Adrenal gland (tissue), 9 donors: ENCODE measurements at regions not wholly inside any gene's neighbourhood (a gene's known extent, or its start where the extent isn't known, plus 50 kb on each side); places are given as distances from the start of the nearest gene placed in this dataset.
"Not testable (repeated sequence)": the region's sequence is repeated elsewhere in the genome, so short reads cannot be mapped to it uniquely, and the experiment has no call there.

Experiments used
- DNase-seq, 7 donors: peaks; one replicate each; pipeline ENCODE4 v3.0.0-alpha.2; 2019 to 2020
- H3K27ac ChIP-seq, 5 donors: fragments of 200-600 bp; sonication (generic) in 4 of 5; 1 replicate in 3 of 5; 2 replicates in 2 of 5; pipeline versions ENCODE4 v1.5.1 to v1.8.0; 2016 to 2020; ENCODE audit warnings: mild to moderate bottlenecking in 1 of 5
- H3K27me3 ChIP-seq: fragments of 200-600 bp; 2 replicates; pipeline ENCODE4 v1.8.0; 2021
- H3K36me3 ChIP-seq, 2 donors: fragments of 200-600 bp; replicated peaks in 1 of 2; 1 replicate in 1 of 2; 2 replicates in 1 of 2; pipeline versions ENCODE4 v1.5.1 to v1.8.0; 2018 to 2022
- H3K4me1 ChIP-seq, 2 donors: fragments of 200-600 bp; replicated peaks in 1 of 2; 1 replicate in 1 of 2; 2 replicates in 1 of 2; pipeline versions ENCODE4 v1.5.1 to v1.8.0; 2018 to 2021
- H3K4me3 ChIP-seq, 4 donors: fragments of 200-600 bp; sonication (generic) in 3 of 4; one replicate each; pipeline ENCODE4 v1.5.1; 2016 to 2018
- H3K9me3 ChIP-seq, 3 donors: fragments of 200-600 bp; sonication (generic) in 1 of 3; replicated peaks in 1 of 3; 1 replicate in 2 of 3; 2 replicates in 1 of 3; pipeline versions ENCODE4 v1.5.1 to v1.8.0; 2016 to 2021
- POLR2A ChIP-seq, 2 donors: fragments of 450-650 bp; IDR thresholded peaks; one replicate each; pipeline ENCODE4 v1.6.1; 2017; ENCODE audit warnings: antibody characterized with exemption in 2 of 2, mild to moderate bottlenecking in 2 of 2, moderate library complexity in 1 of 2
- WGBS, 4 donors: extraction: QIAGEN DNeasy Blood & Tissue Kit in 2 of 4; methylation state at CpG; one replicate each; pipeline versions ENCODE4 v1.1.5 to v1.1.7; 2013 to 2017; 5-methylcytosine and 5-hydroxymethylcytosine counted together
- intact Hi-C, 2 donors: fragments of 100-400 bp; cut with DNase I; formaldehyde crosslinking; loops; one replicate each; pipeline versions ENCODE4 v1.14.1 to v1.15.0; 2022 to 2023
- TF ChIP-seq, protein P1 (sequence below), 6 experiments: fragments of 450-650 bp in 4 of 6; fragments of 200-600 bp in 2 of 6; sonication (generic) in 1 of 6; IDR thresholded peaks; 1 replicate in 5 of 6; 2 replicates in 1 of 6; pipeline versions ENCODE4 v1.5.1 to v1.8.0; 2016 to 2021; ENCODE audit warnings: antibody characterized with exemption in 6 of 6, mild to moderate bottlenecking in 2 of 6, moderate library complexity in 1 of 6
- donor health status: healthy with polysubstance abuse.
- donor health status: Bipolar disorder and iron deficiency.
- donor health status: DM: yes; HTN: yes; CAD: no.
- donor health status: DM: no; HTN: no; CAD: no.
- donor health status: DM: no; HTN: no; CAD: no.

DNA sequence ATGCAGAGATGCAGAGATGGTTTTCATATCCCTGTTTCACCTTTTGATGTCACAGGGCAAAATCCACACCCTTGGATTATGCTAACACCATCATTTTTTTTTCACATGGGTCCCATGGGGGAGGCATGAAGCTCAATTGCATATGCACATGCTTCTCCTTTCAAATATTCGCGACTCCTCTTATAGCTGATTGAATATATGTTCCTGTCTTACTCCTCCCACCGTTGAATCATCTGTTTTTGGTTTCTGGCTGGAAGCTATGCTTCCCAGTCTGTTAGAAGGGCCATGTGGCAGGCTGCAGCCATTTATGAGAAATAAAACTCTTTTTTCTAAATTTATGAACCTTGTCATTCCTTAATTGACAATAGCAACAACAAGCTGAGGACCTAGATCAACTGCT, 877.9 kb upstream of the CDH18 start:
- WGBS, 4 donors = 68 to 88% (median 80%) methylated on average over 3 of the region's 3 CpGs
- H3K27me3 ChIP-seq, H3K36me3 ChIP-seq, H3K9me3 ChIP-seq, H3K4me1 ChIP-seq, intact Hi-C loops, H3K27ac ChIP-seq, H3K4me3 ChIP-seq, DNase-seq: not testable (repeated sequence)

DNA sequence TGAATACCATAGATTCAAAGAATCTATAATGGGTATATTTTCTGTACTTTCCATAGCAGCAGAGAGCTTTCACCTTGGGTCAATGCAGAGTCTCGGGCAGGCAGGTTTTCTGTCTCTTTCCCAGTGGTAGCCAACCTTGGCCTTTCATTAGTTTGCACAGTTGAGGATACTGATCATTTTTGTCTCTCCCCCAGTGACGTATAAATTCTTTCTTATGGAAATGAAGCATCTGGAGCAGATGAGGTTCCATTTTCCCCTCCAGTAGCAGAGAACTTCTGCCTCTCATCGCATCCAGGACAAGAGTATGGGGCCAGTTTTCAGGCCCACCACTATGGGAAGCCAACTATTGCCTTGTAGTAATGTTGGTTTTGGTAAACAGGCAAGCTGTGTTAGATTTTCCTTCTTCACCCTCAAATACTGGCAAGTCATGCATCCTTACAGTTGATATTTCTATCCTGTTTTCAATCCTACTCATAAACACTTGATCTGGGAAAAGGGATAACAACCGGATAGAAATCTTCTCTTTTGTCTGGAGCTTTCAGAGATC, 845.2 kb upstream of the CDH18 start:
- WGBS, 4 donors = 68 to 81% (median 71%) methylated on average over 4 of the region's 4 CpGs
- TF ChIP-seq, protein P1, sequence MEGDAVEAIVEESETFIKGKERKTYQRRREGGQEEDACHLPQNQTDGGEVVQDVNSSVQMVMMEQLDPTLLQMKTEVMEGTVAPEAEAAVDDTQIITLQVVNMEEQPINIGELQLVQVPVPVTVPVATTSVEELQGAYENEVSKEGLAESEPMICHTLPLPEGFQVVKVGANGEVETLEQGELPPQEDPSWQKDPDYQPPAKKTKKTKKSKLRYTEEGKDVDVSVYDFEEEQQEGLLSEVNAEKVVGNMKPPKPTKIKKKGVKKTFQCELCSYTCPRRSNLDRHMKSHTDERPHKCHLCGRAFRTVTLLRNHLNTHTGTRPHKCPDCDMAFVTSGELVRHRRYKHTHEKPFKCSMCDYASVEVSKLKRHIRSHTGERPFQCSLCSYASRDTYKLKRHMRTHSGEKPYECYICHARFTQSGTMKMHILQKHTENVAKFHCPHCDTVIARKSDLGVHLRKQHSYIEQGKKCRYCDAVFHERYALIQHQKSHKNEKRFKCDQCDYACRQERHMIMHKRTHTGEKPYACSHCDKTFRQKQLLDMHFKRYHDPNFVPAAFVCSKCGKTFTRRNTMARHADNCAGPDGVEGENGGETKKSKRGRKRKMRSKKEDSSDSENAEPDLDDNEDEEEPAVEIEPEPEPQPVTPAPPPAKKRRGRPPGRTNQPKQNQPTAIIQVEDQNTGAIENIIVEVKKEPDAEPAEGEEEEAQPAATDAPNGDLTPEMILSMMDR (IDR thresholded peaks at IDR 0.05) = no peak
- TF ChIP-seq POLR2A (IDR thresholded peaks at IDR 0.05) = no peak
- Histone ChIP-seq H3K36me3 (no peaks in the 10 kb centered on the region), H3K9me3 (peaks cover 0 to 5% (median 0%) of the 10 kb centered on the region in 3 donors), H3K27me3 (no peaks in the 10 kb centered on the region), H3K4me3 (no peak overlapping the region), H3K4me1 (no peaks in the 10 kb centered on the region), H3K27ac (no peak overlapping the region)
- no peak for DNase-seq
- intact Hi-C loops = no loop called here

DNA sequence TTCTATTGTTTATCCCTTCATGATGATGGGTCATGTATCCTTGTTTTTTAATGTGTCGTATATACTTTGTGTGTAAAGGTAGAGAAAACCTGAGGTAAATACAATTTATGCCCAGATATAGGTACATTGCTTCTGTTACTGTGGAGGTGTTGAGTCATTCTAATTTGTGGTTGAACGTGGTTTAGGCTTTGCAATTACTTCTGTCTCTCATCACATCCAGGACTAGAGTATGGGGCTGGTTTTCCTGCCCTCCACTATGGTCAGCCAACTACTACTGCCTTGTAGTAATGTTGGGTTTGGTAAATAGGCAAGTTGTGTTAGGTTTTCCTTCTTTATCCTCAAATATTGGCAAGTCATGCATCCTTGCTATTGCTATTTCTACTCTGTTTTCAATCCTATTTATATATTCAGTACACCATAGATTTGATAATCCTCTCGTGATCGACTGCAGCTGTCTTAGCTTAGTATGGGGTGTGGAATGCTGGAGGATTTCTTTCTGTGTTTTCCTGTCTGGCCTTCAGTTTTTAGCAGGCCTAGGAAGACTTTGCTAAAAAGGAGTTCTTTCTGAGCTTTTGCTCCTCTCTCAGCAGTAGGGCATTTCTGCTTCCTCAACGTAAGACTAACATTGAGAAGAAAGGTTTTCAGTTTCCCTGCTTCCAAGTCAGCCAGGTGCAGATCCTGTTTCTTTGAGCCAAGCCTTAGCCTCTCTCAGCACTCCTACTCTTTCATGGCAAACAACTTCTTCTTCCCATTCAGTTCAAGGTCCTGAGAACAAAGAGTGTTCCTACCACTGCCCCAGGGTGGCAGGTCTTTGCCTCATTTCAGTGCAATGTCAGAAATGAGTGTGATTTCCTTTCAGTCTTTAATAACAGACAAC, 844.4 kb upstream of the CDH18 start:
- Histone ChIP-seq H3K9me3 (peaks cover 0 to 5% (median 0%) of the 10 kb centered on the region in 3 donors), H3K36me3 (no peaks in the 10 kb centered on the region), H3K27me3 (no peaks in the 10 kb centered on the region), H3K4me3 (no peak overlapping the region), H3K4me1 (no peaks in the 10 kb centered on the region), H3K27ac (no peak overlapping the region)
- TF ChIP-seq, protein P1 (IDR thresholded peaks at IDR 0.05) = no peak
- TF ChIP-seq POLR2A (IDR thresholded peaks at IDR 0.05) = no peak
- 82 to 91% (median 86%) methylated on average over 4 to 5 of the region's 5 CpGs for WGBS, 4 donors
- DNase-seq = no peak
- intact Hi-C loops = no loop called here

- intact Hi-C loops, H3K4me3 ChIP-seq, H3K27ac ChIP-seq, H3K27me3 ChIP-seq, DNase-seq, H3K36me3 ChIP-seq, H3K4me1 ChIP-seq, H3K9me3 ChIP-seq: not testable (repeated sequence)
- WGBS, 4 donors = 25 to 66% (median 35%) methylated on average over 1 of the region's 1 CpG
Measured at GRCh38 chr5:20825951-20826350, 838.0 kb upstream of the CDH18 start.

- H3K36me3 ChIP-seq, H3K4me1 ChIP-seq, H3K27me3 ChIP-seq, DNase-seq, H3K27ac ChIP-seq, H3K9me3 ChIP-seq, intact Hi-C loops, H3K4me3 ChIP-seq: not testable (repeated sequence)
- WGBS, 4 donors = 88 to 100% (median 97%) methylated on average over 1 of the region's 1 CpG
Measured at GRCh38 chr5:20797216-20797615, 809.2 kb upstream of the CDH18 start.

GRCh38 chr5:20784755-20785154, 796.8 kb upstream of the CDH18 start:
- H3K27ac ChIP-seq, H3K9me3 ChIP-seq, H3K27me3 ChIP-seq, H3K4me3 ChIP-seq, intact Hi-C loops, H3K4me1 ChIP-seq, DNase-seq, H3K36me3 ChIP-seq: not testable (repeated sequence)
- whole genome bisulfite sequencing, 4 donors = 60 to 90% (median 86%) methylated on average over 2 to 4 of the region's 5 CpGs

DNA sequence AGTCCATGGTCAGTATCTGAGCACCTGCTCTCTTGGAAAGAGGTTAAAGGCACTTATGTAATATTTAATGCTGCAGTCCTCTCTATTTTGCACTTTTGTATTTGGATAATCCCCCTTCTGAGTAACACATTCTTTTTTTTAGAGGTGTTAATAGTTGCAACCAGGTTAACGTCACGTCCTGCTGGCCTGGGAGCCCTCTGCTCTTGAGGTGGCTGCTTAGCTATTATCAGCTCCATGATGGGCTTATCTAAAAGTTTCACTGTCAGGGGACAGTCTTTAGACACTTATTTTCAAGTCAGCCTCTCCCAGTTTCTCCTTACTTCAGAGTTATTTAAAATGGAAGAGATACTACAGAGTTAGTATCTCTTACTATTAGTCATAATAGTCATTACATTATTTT, 795.5 kb upstream of the CDH18 start:
- not testable (repeated sequence) for H3K27me3 ChIP-seq
- 87 to 95% (median 88%) methylated on average over 2 of the region's 2 CpGs for WGBS, 4 donors

GRCh38 chr5:20771338-20771737, 783.3 kb upstream of the CDH18 start:
- DNase-seq, H3K36me3 ChIP-seq, H3K27me3 ChIP-seq, H3K4me3 ChIP-seq, H3K27ac ChIP-seq, H3K9me3 ChIP-seq, intact Hi-C loops, H3K4me1 ChIP-seq: not testable (repeated sequence)
- WGBS, 4 donors = 46 to 67% (median 63%) methylated on average over 2 of the region's 2 CpGs

More for the DNA sequence above, 795.5 kb upstream of the CDH18 start:
- DNase-seq, H3K27ac ChIP-seq, H3K36me3 ChIP-seq, intact Hi-C loops, H3K4me1 ChIP-seq, H3K4me3 ChIP-seq, H3K9me3 ChIP-seq: not testable (repeated sequence)

DNA sequence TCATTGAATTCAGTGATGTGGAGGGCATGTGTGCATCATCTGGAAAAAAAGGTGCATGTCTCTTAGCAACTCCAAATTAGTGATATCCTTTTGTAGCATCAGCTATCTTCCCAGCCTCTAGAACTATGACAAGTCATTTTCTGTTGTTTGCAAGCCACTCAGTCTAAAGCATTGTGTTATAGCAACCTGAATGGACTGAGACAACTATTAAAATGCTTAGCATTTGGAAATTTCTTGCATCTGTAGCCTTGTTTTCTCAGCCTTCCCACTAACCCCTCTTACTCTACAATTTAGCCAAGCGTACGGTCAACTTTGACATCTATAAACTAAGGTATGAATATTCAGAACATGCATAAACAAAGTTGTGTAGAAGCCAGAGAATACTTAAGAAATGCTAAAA, 777.1 kb upstream of the CDH18 start:
- H3K4me3 ChIP-seq, H3K27ac ChIP-seq, DNase-seq, H3K27me3 ChIP-seq, H3K9me3 ChIP-seq, intact Hi-C loops, H3K4me1 ChIP-seq, H3K36me3 ChIP-seq: not testable (repeated sequence)
- no CpG with 5 or more reads among the region's 2 CpGs for WGBS, 4 donors
